Germinal center (tissue), 1 donor: ENCODE measurements at regions not wholly inside any gene's neighbourhood (a gene's known extent, or its start where the extent isn't known, plus 50 kb on each side); places are given as distances from the start of the nearest gene placed in this dataset.
"Not testable (repeated sequence)": the region's sequence is repeated elsewhere in the genome, so short reads cannot be mapped to it uniquely, and the experiment has no call there.

Experiments used
- DNase-seq: peaks from one replicate; pipeline ENCODE4 v3.0.0; 2012; ENCODE audit warnings: mixed read lengths, low spot score

- DNase-seq = no peak
These were observed 1289.0 kb downstream of the SLITRK1 start for GRCh38 chr13:82593239-82593638.

GRCh38 chr13:82571653-82572052, 1310.6 kb downstream of the SLITRK1 start:
- DNase-seq = no peak

- DNase-seq = no peak
These were observed 1312.7 kb downstream of the SLITRK1 start for GRCh38 chr13:82569581-82569980.

- DNase-seq = no peak
These were observed 1315.4 kb downstream of the SLITRK1 start for GRCh38 chr13:82566864-82567263.

GRCh38 chr13:82565201-82565600, 1317.1 kb downstream of the SLITRK1 start:
- no peak for DNase-seq

- DNase-seq = no peak
These were observed 1321.4 kb downstream of the SLITRK1 start for GRCh38 chr13:82560889-82561288.

- no peak for DNase-seq
These were observed 1359.4 kb downstream of the SLITRK1 start for GRCh38 chr13:82522872-82523271.

- no peak for DNase-seq
These were observed 1375.4 kb downstream of the SLITRK1 start for GRCh38 chr13:82506805-82507414.

- no peak for DNase-seq
These were observed 1380.4 kb downstream of the SLITRK1 start for GRCh38 chr13:82501834-82502233.

- DNase-seq = no peak
These were observed 1401.9 kb downstream of the SLITRK1 start for GRCh38 chr13:82480415-82480814.

GRCh38 chr13:82477436-82477835, 1404.8 kb downstream of the SLITRK1 start:
- no peak for DNase-seq

- DNase-seq = no peak
These were observed 1414.6 kb downstream of the SLITRK1 start for GRCh38 chr13:82467626-82468025.

GRCh38 chr13:82459575-82459974, 1422.7 kb downstream of the SLITRK1 start:
- DNase-seq = not testable (repeated sequence)

- no peak for DNase-seq
These were observed 1424.1 kb downstream of the SLITRK1 start for GRCh38 chr13:82458169-82458568.

GRCh38 chr13:82457548-82457947, 1424.7 kb downstream of the SLITRK1 start:
- DNase-seq = not testable (repeated sequence)

GRCh38 chr13:82447416-82448077, 1434.7 kb downstream of the SLITRK1 start:
- no peak for DNase-seq

- DNase-seq = no peak
These were observed 1442.9 kb downstream of the SLITRK1 start for GRCh38 chr13:82439159-82439904.

- DNase-seq = no peak
These were observed 1444.0 kb downstream of the SLITRK1 start for GRCh38 chr13:82438320-82438719.

GRCh38 chr13:82436099-82436585, 1446.1 kb downstream of the SLITRK1 start:
- DNase-seq = no peak

GRCh38 chr13:82432949-82433348, 1449.3 kb downstream of the SLITRK1 start:
- no peak for DNase-seq

- no peak for DNase-seq
These were observed 1469.5 kb downstream of the SLITRK1 start for GRCh38 chr13:82412749-82413148.

GRCh38 chr13:82407321-82407720, 1475.0 kb downstream of the SLITRK1 start:
- DNase-seq = no peak

- DNase-seq = no peak
These were observed 1507.6 kb downstream of the SLITRK1 start for GRCh38 chr13:82374719-82375118.
